Panc1 (cell line): ENCODE measurements at regions not wholly inside any gene's neighbourhood (a gene's known extent, or its start where the extent isn't known, plus 50 kb on each side); places are given as distances from the start of the nearest gene placed in this dataset.

Experiments used
- CTCF ChIP-seq: fragments of 450-650 bp; IDR thresholded peaks from 2 replicates; pipeline ENCODE4 v1.5.1; 2017; ENCODE audit warnings: mild to moderate bottlenecking
- REST ChIP-seq, 2 experiments: IDR thresholded peaks; 2 replicates each; pipeline ENCODE4 v1.6.1; 2011 to 2012; ENCODE audit warnings: low read depth in 2 of 2, control low read depth in 1 of 2, low read length in 1 of 2, mild to moderate bottlenecking in 1 of 2, moderate library complexity in 1 of 2; ENCODE audit not compliant: insufficient read depth in 1 of 2
- SIN3A ChIP-seq: IDR thresholded peaks from 2 replicates; pipeline ENCODE4 v1.6.1; 2012; ENCODE audit warnings: low read depth, mild to moderate bottlenecking, low read length, moderate library complexity, borderline replicate concordance; ENCODE audit not compliant: insufficient read depth

GRCh38 chr10:64312876-64313275 lies 791.7 kb downstream of the REEP3 start:
- TF ChIP-seq CTCF (no peak), REST (IDR thresholded peaks at IDR 0.05; ENCODE audit: insufficient read depth in 1 of 2, low read depth in 2 of 2, low read length in 1 of 2) (no peak), SIN3A (no peak)
